GM12864 (cell line): ENCODE measurements at regions not wholly inside any gene's neighbourhood (a gene's known extent, or its start where the extent isn't known, plus 50 kb on each side); places are given as distances from the start of the nearest gene placed in this dataset.

Experiments used
- DNase-seq: peaks from one replicate; pipeline ENCODE4 v3.0.0-alpha.2; 2011; ENCODE audit warnings: low read depth
- H3K4me3 ChIP-seq: 2 replicates; pipeline ENCODE4 v1.5.1; 2011; ENCODE audit warnings: mild to moderate bottlenecking, low read depth, low read length, control low read depth
- CTCF ChIP-seq: IDR thresholded peaks from 2 replicates; pipeline ENCODE4 v1.5.1; 2011; ENCODE audit warnings: low read depth, mild to moderate bottlenecking, moderate library complexity, low read length, control low read depth, inconsistent platforms; ENCODE audit errors: missing control alignments

GRCh38 chr10:78740976-78741915, 327.5 kb upstream of the ZMIZ1 start:
- no peak for TF ChIP-seq CTCF
- DNase-seq = no peak

DNA sequence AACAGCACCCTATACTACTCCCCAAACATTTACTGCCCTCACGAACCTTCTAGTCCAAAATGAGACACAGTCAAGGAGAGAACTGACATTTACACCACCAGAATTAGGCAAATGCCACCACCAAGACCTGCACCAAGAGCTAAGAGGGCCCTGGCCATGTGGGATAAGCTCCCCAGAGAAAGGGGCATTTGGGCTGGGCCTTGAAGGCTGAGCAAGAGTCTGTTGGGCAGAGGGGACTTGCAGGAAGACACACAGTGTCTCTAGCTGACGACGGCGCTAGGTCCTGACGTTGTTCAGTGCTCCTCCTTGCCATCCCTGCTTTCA, 326.4 kb upstream of the ZMIZ1 start:
- H3K4me3 ChIP-seq = no peak overlapping the region
- no peak for TF ChIP-seq CTCF
- no peak for DNase-seq

More at GRCh38 chr10:78740976-78741915, 327.5 kb upstream of the ZMIZ1 start:
- no peak overlapping the region for H3K4me3 ChIP-seq

GRCh38 chr10:78742730-78743615, 325.8 kb upstream of the ZMIZ1 start:
- no peak for DNase-seq
- TF ChIP-seq CTCF = no peak

GRCh38 chr10:78744056-78744455, 324.7 kb upstream of the ZMIZ1 start:
- TF ChIP-seq CTCF = no peak
- no peak overlapping the region for H3K4me3 ChIP-seq
- DNase-seq = no peak

More at GRCh38 chr10:78742730-78743615, 325.8 kb upstream of the ZMIZ1 start:
- H3K4me3 ChIP-seq = no peak overlapping the region

GRCh38 chr10:78744491-78745090, 324.2 kb upstream of the ZMIZ1 start:
- H3K4me3 ChIP-seq = no peak overlapping the region
- DNase-seq = no peak
- no peak for TF ChIP-seq CTCF

DNA sequence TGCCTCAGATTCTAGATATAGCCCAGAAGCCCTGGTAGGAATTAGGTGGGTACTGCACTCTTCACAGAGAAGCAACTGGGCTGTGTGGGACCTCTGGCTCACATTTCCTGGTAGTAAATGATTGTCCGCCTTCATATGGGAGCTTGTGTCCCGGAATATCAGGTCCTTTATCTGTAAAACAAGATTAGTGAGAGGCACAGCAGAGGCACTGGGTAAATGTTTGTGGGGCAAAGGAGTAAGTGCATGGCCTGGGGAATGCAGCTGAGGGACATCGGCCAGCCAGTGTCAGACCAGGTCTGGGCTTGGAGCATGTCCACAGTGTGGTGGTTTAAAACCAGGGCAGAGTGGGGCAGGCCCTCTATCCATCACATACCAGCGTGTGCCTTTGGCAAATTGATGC, 323.3 kb upstream of the ZMIZ1 start:
- TF ChIP-seq CTCF = no peak
- no peak for DNase-seq
- H3K4me3 ChIP-seq = no peak overlapping the region
